HUDEP-2 (cell line): ENCODE measurements at regions not wholly inside any gene's neighbourhood (a gene's known extent, or its start where the extent isn't known, plus 50 kb on each side); places are given as distances from the start of the nearest gene placed in this dataset.

ENCODE experiments used
- DNase-seq, 76 experiments: peaks; one replicate each; lab custom pipeline; 2025; ENCODE audit not compliant: unreplicated experiment in 76 of 76; lab: John Stamatoyannopoulos, UW

GRCh38 chr11:119550053-119550752 lies 127.2 kb upstream of the THY1 start:
- no peak for DNase-seq

GRCh38 chr11:119547511-119547910 lies 124.5 kb upstream of the THY1 start:
- DNase-seq, result no peak

- DNase-seq, result no peak
Observed at GRCh38 chr11:119545978-119546915, 123.3 kb upstream of the THY1 start.

- DNase-seq, result no peak
Observed at GRCh38 chr11:119540370-119541125, 117.6 kb upstream of the THY1 start.

GRCh38 chr11:119539583-119539982 lies 116.6 kb upstream of the THY1 start:
- DNase-seq, result no peak

GRCh38 chr11:119538753-119539152 lies 115.8 kb upstream of the THY1 start:
- no peak for DNase-seq

GRCh38 chr11:119537306-119538253 lies 114.6 kb upstream of the THY1 start:
- peak in 11 of 76 experiments; percentile 1 to 43 (median 7) for DNase-seq

GRCh38 chr11:119536801-119537200 lies 113.8 kb upstream of the THY1 start:
- no peak for DNase-seq

GRCh38 chr11:119533921-119534736 lies 111.2 kb upstream of the THY1 start:
- DNase-seq, result peak in 57 of 76 experiments; percentile 10 to 69 (median 38)

GRCh38 chr11:119533462-119533861 lies 110.5 kb upstream of the THY1 start:
- no peak for DNase-seq

- DNase-seq, result no peak
Observed at GRCh38 chr11:119532551-119532950, 109.6 kb upstream of the THY1 start.

- DNase-seq, result no peak
Observed at GRCh38 chr11:119531623-119532022, 108.7 kb upstream of the THY1 start.

GRCh38 chr11:119531056-119531455 lies 108.1 kb upstream of the THY1 start:
- DNase-seq, result no peak

- DNase-seq, result no peak
Observed at GRCh38 chr11:119530509-119530908, 107.5 kb upstream of the THY1 start.

GRCh38 chr11:119529936-119530335 lies 107.0 kb upstream of the THY1 start:
- DNase-seq, result no peak

- no peak for DNase-seq
Observed at GRCh38 chr11:119529063-119529845, 106.3 kb upstream of the THY1 start.

- DNase-seq, result no peak
Observed at GRCh38 chr11:119525867-119526196, 102.9 kb upstream of the THY1 start.

- no peak for DNase-seq
Observed at GRCh38 chr11:119525180-119525866, 102.4 kb upstream of the THY1 start.
